Vagina (tissue), 2 donors: ENCODE measurements at regions not wholly inside any gene's neighbourhood (a gene's known extent, or its start where the extent isn't known, plus 50 kb on each side); places are given as distances from the start of the nearest gene placed in this dataset.

ENCODE experiments used
- DNase-seq, 2 donors: peaks; one replicate each; pipeline ENCODE4 v3.0.0-alpha.2; 2017; ENCODE audit errors: extremely low spot score in 2 of 2
- H3K27ac ChIP-seq: fragments of 200-600 bp; sonication (generic); one replicate; pipeline ENCODE4 v1.5.1; 2019
- H3K27me3 ChIP-seq: fragments of 200-600 bp; sonication (generic); one replicate; pipeline ENCODE4 v1.5.1; 2019
- H3K36me3 ChIP-seq, 2 donors: fragments of 200-600 bp; sonication (generic); one replicate each; pipeline ENCODE4 v1.5.1; 2017 to 2019
- H3K4me1 ChIP-seq: fragments of 200-600 bp; sonication (generic); one replicate; pipeline ENCODE4 v1.5.1; 2019
- H3K4me3 ChIP-seq, 2 donors: fragments of 200-600 bp; sonication (generic); 1 replicate in 1 of 2; 2 replicates in 1 of 2; pipeline ENCODE4 v1.5.1; 2016 to 2019
- H3K9me3 ChIP-seq: fragments of 200-600 bp; sonication (generic); one replicate; pipeline ENCODE4 v1.5.1; 2019
- CTCF ChIP-seq, 3 experiments: fragments of 450-650 bp in 2 of 3; fragments of 200-600 bp in 1 of 3; sonication (generic) in 1 of 3; IDR thresholded peaks; one replicate each; pipeline ENCODE4 v1.5.1; 2017 to 2019; ENCODE audit warnings: antibody characterized with exemption in 3 of 3, mild to moderate bottlenecking in 2 of 3, moderate library complexity in 2 of 3
- POLR2A ChIP-seq, 2 donors: fragments of 450-650 bp; IDR thresholded peaks; one replicate each; pipeline ENCODE4 v1.6.1; 2017; ENCODE audit warnings: antibody characterized with exemption in 2 of 2, mild to moderate bottlenecking in 2 of 2, moderate library complexity in 2 of 2
- POLR2AphosphoS5 ChIP-seq, 2 donors: sonication (generic); formaldehyde crosslinking; IDR thresholded peaks; one replicate each; pipeline ENCODE4 v1.9.0; 2017; ENCODE audit warnings: antibody characterized with exemption in 2 of 2, mild to moderate bottlenecking in 2 of 2, low read depth in 1 of 2; ENCODE audit not compliant: insufficient read depth in 1 of 2
- intact Hi-C: fragments of 100-400 bp; cut with DNase I; formaldehyde crosslinking; loops from one replicate; pipeline ENCODE4 v1.15.1; 2023

GRCh38 chr6:132907231-132907630 lies 92.9 kb downstream of the RPS12 start:
- H3K9me3 ChIP-seq: no peaks in the 10 kb centered on the region
- TF ChIP-seq POLR2A (IDR thresholded peaks at IDR 0.05) (no peak), CTCF (IDR thresholded peaks at IDR 0.05) (no peak), POLR2AphosphoS5 (IDR thresholded peaks at IDR 0.05; ENCODE audit: insufficient read depth in 1 of 2, low read depth in 1 of 2) (no peak)
- intact Hi-C loops: no loop called here

GRCh38 chr6:132907914-132908313 lies 93.5 kb downstream of the RPS12 start:
- Histone ChIP-seq H3K4me1 (no peaks in the 10 kb centered on the region), H3K4me3 (no peak overlapping the region), H3K27ac (no peak overlapping the region), H3K36me3 (no peaks in the 10 kb centered on the region), H3K9me3 (no peaks in the 10 kb centered on the region), H3K27me3 (no peaks in the 10 kb centered on the region)
- TF ChIP-seq CTCF (IDR thresholded peaks at IDR 0.05) (no peak), POLR2A (IDR thresholded peaks at IDR 0.05) (no peak), POLR2AphosphoS5 (IDR thresholded peaks at IDR 0.05; ENCODE audit: insufficient read depth in 1 of 2, low read depth in 1 of 2) (no peak)
- intact Hi-C loops: no loop called here
- DNase-seq: no peak

More at GRCh38 chr6:132907231-132907630, 92.9 kb downstream of the RPS12 start:
- Histone ChIP-seq H3K27ac (no peak overlapping the region), H3K4me1 (no peaks in the 10 kb centered on the region), H3K4me3 (no peak overlapping the region), H3K27me3 (no peaks in the 10 kb centered on the region), H3K36me3 (no peaks in the 10 kb centered on the region)
- no peak for DNase-seq

- DNase-seq: no peak
- H3K27ac ChIP-seq: no peak overlapping the region
- TF ChIP-seq POLR2A (IDR thresholded peaks at IDR 0.05) (no peak), CTCF (IDR thresholded peaks at IDR 0.05) (no peak), POLR2AphosphoS5 (IDR thresholded peaks at IDR 0.05; ENCODE audit: insufficient read depth in 1 of 2, low read depth in 1 of 2) (no peak)
These were observed 95.4 kb downstream of the RPS12 start for GRCh38 chr6:132909742-132910141.

GRCh38 chr6:132910759-132911158 lies 96.4 kb downstream of the RPS12 start:
- no peaks in the 10 kb centered on the region for H3K27me3 ChIP-seq
- TF ChIP-seq POLR2AphosphoS5 (IDR thresholded peaks at IDR 0.05; ENCODE audit: insufficient read depth in 1 of 2, low read depth in 1 of 2): no peak
- no peak for TF ChIP-seq POLR2A (IDR thresholded peaks at IDR 0.05)
- TF ChIP-seq CTCF (IDR thresholded peaks at IDR 0.05): no peak
- H3K36me3 ChIP-seq: no peaks in the 10 kb centered on the region
- intact Hi-C loops: no loop called here
- no peak overlapping the region for H3K27ac ChIP-seq
- no peaks in the 10 kb centered on the region for H3K9me3 ChIP-seq
- no peaks in the 10 kb centered on the region for H3K4me1 ChIP-seq
- no peak overlapping the region for H3K4me3 ChIP-seq
- no peak for DNase-seq

More at GRCh38 chr6:132909742-132910141, 95.4 kb downstream of the RPS12 start:
- no peaks in the 10 kb centered on the region for H3K9me3 ChIP-seq
- no peak overlapping the region for H3K4me3 ChIP-seq
- H3K4me1 ChIP-seq: no peaks in the 10 kb centered on the region
- H3K36me3 ChIP-seq: no peaks in the 10 kb centered on the region
- H3K27me3 ChIP-seq: no peaks in the 10 kb centered on the region
- intact Hi-C loops: no loop called here

- no peaks in the 10 kb centered on the region for H3K36me3 ChIP-seq
- intact Hi-C loops: loop anchor here (5.0 kb wide), 1 partner anchor 57 kb away; no protein-coding TSS in a partner anchor
- H3K9me3 ChIP-seq: no peaks in the 10 kb centered on the region
- no peak for DNase-seq
- peak overlapping the region in 1 of 2 donors; percentile 15 for H3K4me3 ChIP-seq
- no peak for TF ChIP-seq POLR2A (IDR thresholded peaks at IDR 0.05)
- TF ChIP-seq CTCF (IDR thresholded peaks at IDR 0.05): no peak
- TF ChIP-seq POLR2AphosphoS5 (IDR thresholded peaks at IDR 0.05; ENCODE audit: insufficient read depth in 1 of 2, low read depth in 1 of 2): no peak
- no peak overlapping the region for H3K27ac ChIP-seq
- peaks cover 5% of the 10 kb centered on the region for H3K4me1 ChIP-seq
- no peaks in the 10 kb centered on the region for H3K27me3 ChIP-seq
These were observed 104.9 kb downstream of the RPS12 start for GRCh38 chr6:132919045-132919860.
